NCI-H1105 (cell line): ENCODE measurements at regions not wholly inside any gene's neighbourhood (a gene's known extent, or its start where the extent isn't known, plus 50 kb on each side); places are given as distances from the start of the nearest gene placed in this dataset.

Source experiments
- DNase-seq: peaks from one replicate; lab custom pipeline; 2025; lab: John Stamatoyannopoulos, UW

DNA sequence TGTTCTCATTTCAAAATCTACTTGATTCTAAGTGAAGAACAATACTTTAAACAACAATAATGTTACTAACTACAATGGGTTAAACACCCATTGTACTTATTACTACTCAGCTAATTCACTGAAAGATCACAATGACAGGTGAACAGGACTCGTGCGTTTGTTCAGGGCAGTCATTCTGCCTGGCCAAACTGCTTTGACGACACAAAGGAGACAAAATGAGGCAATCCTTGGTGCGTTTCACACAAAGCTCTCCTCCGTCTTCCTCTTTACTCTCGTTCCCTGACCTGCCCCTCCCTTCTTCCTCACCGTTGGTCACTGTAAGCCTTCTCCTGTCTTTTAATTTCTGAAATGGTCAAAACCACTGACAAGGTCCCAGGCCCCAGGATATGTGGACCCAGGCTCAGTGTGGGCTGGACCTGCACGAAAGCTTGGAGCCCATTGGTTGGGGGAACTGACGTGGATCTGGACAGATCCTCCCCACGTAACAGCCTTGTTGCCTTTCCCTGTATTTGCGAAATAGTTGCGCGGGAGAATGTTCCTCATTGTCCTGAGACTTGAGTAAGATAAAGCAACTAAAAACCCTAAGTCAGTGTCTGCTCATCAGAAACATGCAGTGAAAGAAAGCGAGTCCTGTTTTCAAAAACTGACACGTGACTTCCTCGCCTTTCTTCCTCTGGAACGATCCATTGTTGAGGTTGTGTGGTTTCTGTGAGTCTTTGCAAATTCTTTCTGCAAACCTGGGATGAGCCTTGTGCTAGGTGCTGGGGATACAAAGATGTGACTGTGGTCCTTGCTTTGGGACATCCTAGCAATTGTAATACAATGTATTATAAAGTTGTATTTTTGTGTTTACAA lies 147.1 kb upstream of the RGMA start:
- no peak for DNase-seq

- DNase-seq, result no peak
These were observed 146.3 kb upstream of the RGMA start for GRCh38 chr15:93235269-93235668.

DNA sequence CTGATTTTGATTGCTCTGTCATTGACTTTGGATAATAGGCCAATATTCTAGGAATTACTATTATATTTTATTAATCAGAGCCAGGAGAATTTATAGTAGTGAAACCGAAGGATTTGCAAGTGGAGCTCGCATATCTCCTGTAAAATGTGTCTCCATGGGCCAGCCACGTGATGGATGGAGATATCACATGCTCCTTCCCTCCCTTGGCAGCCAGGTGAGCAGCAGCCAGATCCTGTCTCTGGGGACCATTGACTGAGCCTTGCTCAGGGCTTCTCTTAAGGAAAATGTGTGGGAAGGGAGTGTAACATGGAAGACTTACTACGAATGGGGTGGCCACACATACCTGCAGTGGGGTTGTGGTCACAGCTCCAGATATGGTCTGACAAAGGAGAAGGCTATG lies 144.7 kb upstream of the RGMA start:
- no peak for DNase-seq

DNA sequence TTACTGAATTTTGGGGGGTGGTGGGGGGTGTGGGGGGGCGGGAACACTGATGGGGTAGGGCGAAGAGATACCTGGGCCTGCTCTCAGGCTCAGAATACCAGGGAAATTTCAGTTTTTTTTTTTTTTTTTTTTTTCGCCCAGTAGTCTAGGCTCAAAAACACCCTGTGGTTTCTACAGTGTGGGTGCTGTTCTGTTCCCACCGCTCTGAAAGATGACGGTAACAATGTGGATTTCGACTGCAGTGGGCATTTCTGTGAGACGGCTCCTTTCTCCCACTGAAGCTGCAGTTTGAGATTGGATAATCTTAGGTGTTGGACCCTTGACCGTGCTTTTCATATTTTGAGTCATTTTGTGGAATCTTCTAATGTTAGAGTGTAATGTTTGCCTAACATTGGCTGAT lies 143.8 kb upstream of the RGMA start:
- no peak for DNase-seq

- DNase-seq, result no peak
These were observed 143.0 kb upstream of the RGMA start for GRCh38 chr15:93231994-93232393.

GRCh38 chr15:93231261-93231925 lies 142.4 kb upstream of the RGMA start:
- no peak for DNase-seq

DNA sequence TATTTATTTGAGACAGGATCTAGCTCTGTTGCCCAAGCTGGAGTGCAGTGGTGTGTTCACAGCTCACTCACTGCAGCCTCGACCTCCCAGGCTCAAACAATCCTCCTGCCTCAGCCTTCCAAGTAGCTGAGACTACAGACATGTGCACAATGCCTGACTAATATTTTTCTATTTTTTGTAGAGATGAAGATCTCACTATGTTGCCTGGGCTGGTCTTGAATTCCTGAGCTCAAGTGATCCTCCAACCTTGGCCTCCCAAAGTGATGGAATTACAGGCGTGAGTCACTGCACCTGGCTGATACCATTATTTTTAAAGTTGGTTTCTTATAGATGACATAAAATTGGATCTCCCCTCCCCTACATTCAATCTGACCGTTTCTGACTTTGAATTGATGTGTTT lies 139.5 kb upstream of the RGMA start:
- DNase-seq, result no peak

- DNase-seq, result no peak
These were observed 134.8 kb upstream of the RGMA start for GRCh38 chr15:93223803-93224202.

GRCh38 chr15:93221759-93222158 lies 132.7 kb upstream of the RGMA start:
- no peak for DNase-seq

GRCh38 chr15:93219859-93220420 lies 130.9 kb upstream of the RGMA start:
- DNase-seq, result no peak

DNA sequence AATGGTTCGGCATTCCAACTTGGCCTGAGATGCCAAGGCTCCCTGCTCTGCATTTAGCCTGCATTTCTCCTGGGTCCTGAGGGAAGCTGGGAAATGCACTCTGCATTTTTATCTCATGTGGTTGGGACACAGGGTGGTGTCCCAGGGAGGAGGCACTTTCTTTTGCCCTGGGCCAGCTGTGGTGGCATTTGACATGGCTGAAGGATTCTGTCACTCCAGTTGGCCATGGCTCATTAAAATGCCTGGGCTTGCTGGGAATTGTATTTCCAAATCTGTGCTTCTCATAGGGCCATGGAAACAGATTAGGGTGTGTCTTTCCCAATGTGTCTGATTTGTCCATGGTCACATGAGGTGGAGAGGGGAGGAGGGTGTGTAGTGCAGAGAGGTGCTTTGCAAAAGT lies 128.3 kb upstream of the RGMA start:
- DNase-seq, result no peak

DNA sequence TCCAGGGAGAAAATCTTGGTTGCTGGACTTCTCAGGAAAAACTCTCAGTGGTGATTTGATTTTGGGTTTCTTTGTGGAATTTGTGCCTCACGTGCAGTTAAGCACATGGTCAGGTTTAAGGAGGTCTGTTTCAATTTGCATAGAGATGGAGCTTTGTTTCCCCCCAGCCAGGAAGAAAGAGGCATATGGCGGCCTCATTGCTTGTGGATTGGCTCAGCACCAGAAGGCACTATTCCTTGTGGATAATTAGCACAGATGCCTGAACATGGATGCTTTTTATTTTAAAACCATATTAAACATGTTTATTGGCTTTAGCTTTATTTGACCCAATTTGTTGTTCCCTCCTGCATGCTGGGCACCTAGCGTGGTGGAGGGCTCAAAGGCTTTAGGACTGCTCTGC lies 125.1 kb upstream of the RGMA start:
- no peak for DNase-seq

DNA sequence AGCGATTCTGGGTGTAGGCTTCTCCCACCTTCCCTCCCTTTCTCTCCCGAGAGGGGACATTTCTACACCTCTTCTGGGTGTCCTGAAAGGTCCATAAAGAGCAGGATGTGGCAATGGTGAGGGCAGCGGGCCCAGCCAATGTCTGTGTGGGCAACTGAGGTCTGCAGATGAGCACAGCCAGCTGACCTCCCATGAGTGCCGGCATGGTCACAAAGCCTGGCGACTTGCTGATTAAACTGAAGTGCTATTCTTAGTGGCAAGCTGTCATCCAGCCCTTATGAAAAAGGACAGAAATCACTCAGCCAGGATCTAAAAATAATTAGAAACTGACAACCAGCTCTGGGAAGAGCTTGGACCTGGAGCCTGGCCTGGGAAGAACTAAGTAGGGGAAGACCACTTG lies 124.3 kb upstream of the RGMA start:
- DNase-seq, result no peak

GRCh38 chr15:93212578-93212977 lies 123.6 kb upstream of the RGMA start:
- DNase-seq, result no peak

- no peak for DNase-seq
These were observed 122.0 kb upstream of the RGMA start for GRCh38 chr15:93210995-93211394.

DNA sequence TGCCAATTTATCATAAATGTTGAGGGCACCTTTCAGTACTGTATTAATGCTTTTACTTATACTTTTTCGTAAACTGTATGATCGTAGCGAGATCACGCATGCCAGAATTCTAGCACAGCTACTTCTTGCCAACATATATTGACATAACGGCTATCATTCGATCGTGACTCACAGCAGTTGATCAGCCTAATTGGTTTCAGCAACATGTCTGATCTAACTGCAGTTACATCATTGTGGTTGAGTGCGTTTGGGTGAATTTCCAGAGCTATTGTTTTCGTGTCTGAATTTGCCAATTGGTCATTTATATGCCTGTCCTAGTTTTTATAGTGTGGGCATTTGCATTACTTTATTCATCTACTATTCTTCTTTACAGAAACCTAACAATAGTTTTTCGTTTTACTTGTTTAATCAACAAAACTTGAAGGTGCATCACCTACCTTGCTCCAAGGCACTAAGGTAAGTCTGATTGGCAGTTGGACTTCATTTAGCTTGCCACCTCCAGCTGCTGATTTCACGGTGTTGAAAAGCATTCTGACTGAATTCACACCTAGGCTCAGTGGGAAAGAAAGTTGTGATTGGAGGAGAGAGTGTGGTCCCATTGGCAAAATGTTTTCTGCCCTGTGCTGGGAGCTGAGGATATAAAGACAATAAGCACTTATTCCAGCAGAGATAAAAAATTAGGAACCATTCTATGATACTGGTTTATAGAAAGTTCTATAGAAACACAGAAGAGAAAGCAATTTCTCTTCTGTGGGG lies 120.9 kb upstream of the RGMA start:
- no peak for DNase-seq

- no peak for DNase-seq
These were observed 117.9 kb upstream of the RGMA start for GRCh38 chr15:93206893-93207292.

DNA sequence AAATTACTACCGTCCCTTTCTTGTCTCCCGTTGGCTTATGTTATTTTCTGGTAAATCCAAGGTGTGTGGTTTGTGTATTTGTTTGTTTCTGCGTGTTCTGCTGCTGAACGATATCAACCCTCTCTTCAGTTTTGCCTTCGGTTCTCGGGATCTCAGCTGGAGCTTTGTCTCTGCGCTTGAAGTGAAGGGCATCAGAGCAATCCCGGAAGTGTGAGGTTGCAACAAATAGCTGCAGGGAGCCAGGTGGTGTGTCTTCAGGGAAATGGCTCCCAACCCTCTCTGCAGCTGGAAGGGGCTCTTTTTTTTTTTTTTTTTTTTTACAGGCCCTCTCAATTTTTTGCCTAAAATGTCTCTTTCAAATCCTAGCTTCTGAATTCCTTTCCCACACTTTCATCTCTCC lies 116.4 kb upstream of the RGMA start:
- no peak for DNase-seq

DNA sequence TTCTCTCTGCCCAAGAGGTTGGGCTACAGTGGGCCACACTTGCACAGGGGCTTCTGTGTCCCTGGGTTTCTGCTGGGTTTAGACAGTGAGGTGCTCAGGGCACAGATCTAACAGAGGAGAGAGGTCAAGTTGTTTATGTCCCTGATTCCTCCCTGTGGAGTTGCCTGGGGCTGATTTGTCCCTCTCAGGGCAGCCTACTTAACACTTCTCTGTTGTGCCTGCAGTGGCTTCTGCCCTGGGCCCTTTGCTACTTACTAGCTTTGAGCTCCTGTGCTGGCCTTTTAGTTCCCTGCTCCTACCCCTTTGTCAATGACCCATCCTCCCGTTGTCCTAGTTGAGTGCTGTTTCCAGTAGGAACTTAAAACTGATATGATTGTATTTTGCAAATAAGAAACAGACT lies 114.0 kb upstream of the RGMA start:
- DNase-seq, result no peak

GRCh38 chr15:93202405-93202804 lies 113.4 kb upstream of the RGMA start:
- no peak for DNase-seq

- DNase-seq, result no peak
These were observed 112.9 kb upstream of the RGMA start for GRCh38 chr15:93201940-93202339.

DNA sequence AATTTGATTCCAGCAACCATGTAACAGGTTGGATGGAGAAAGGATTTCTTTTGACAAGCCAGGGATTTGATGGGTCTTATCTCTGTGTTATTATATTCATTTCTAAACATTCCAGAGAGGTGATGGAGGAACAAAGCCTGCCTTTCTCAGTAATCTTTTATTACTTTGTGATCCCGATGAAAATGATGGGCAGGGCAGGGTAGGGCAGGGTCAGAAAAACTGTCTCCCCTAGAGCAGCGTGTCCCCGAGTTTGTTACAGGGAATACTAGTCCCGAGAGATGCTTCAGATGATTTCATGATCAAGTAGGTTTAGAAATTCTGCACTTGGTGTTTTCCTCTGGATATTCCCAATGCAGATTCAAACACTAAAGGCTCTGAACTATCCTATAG lies 111.8 kb upstream of the RGMA start:
- no peak for DNase-seq
